Stimulated activated CD4-positive, alpha-beta T cell treated with anti-CD3 and anti-CD28 coated beads, Interleukin-12 subunit alpha, Interleukin-12 subunit beta, amount 100 ng/mL, for 48 hours (primary cell): ENCODE measurements at regions not wholly inside any gene's neighbourhood (a gene's known extent, or its start where the extent isn't known, plus 50 kb on each side); places are given as distances from the start of the nearest gene placed in this dataset.

Experiments used
- DNase-seq, 3 donors: peaks; one replicate each; pipeline ENCODE4 v3.0.0-alpha.2; 2020; ENCODE audit warnings: low read depth in 2 of 3, low spot score in 1 of 3

- DNase-seq, result no peak
These were observed 60.9 kb upstream of the CHRM2 start for GRCh38 chr7:136807598-136807997.

- DNase-seq, result no peak
These were observed 65.4 kb upstream of the CHRM2 start for GRCh38 chr7:136803028-136803427.

GRCh38 chr7:136783934-136784333, 84.5 kb upstream of the CHRM2 start:
- no peak for DNase-seq

GRCh38 chr7:136741941-136742340, 126.5 kb upstream of the CHRM2 start:
- no peak for DNase-seq

- no peak for DNase-seq
These were observed 139.5 kb upstream of the CHRM2 start for GRCh38 chr7:136728945-136729344.

- DNase-seq, result no peak
These were observed 142.0 kb upstream of the CHRM2 start for GRCh38 chr7:136726460-136726859.

GRCh38 chr7:136717910-136718557, 150.4 kb upstream of the CHRM2 start:
- DNase-seq, result no peak

- DNase-seq, result no peak
These were observed 154.4 kb upstream of the CHRM2 start for GRCh38 chr7:136714062-136714461.

- DNase-seq, result no peak
These were observed 157.7 kb upstream of the CHRM2 start for GRCh38 chr7:136710751-136711150.

GRCh38 chr7:136709876-136710275, 158.6 kb upstream of the CHRM2 start:
- no peak for DNase-seq

- DNase-seq, result no peak
These were observed 165.5 kb upstream of the CHRM2 start for GRCh38 chr7:136702913-136703312.

GRCh38 chr7:136698977-136699376, 169.5 kb upstream of the CHRM2 start:
- no peak for DNase-seq

GRCh38 chr7:136698231-136698630, 170.2 kb upstream of the CHRM2 start:
- DNase-seq, result no peak

- DNase-seq, result no peak
These were observed 171.2 kb upstream of the CHRM2 start for GRCh38 chr7:136697271-136697670.

GRCh38 chr7:136693166-136694119, 175.0 kb upstream of the CHRM2 start:
- DNase-seq, result no peak

GRCh38 chr7:136692221-136692620, 176.2 kb upstream of the CHRM2 start:
- DNase-seq, result no peak

- DNase-seq, result no peak
These were observed 179.9 kb upstream of the CHRM2 start for GRCh38 chr7:136688601-136689000.

- DNase-seq, result no peak
These were observed 180.6 kb upstream of the CHRM2 start for GRCh38 chr7:136687693-136688322.

GRCh38 chr7:136685501-136686173, 182.8 kb upstream of the CHRM2 start:
- no peak for DNase-seq

- DNase-seq, result no peak
These were observed 190.7 kb upstream of the CHRM2 start for GRCh38 chr7:136677471-136678365.
